GM10248 (cell line): ENCODE measurements at regions not wholly inside any gene's neighbourhood (a gene's known extent, or its start where the extent isn't known, plus 50 kb on each side); places are given as distances from the start of the nearest gene placed in this dataset.

ENCODE experiments used
- CTCF ChIA-PET: fragments of 300-600 bp; sonication (Branson Sonifier 250); formaldehyde crosslinking; extraction: SDS; loops from one replicate; lab custom pipeline; 2021; ENCODE audit warnings: antibody characterized with exemption; lab: Yijun Ruan, JAX
- POLR2A ChIA-PET: fragments of 350-650 bp; sonication (Branson Sonifier 250); formaldehyde crosslinking; extraction: SDS; loops from one replicate; lab custom pipeline; 2020; ENCODE audit warnings: antibody characterized with exemption; lab: Yijun Ruan, JAX
- DNase-seq: peaks from one replicate; pipeline ENCODE4 v3.0.0; 2012; ENCODE audit errors: extremely low spot score
- TF ChIP-seq, protein P1 (sequence below): IDR thresholded peaks from 2 replicates; pipeline ENCODE4 v1.5.1; 2012; ENCODE audit warnings: mild to moderate bottlenecking, low read depth; ENCODE audit errors: extremely low read depth, missing control alignments, control extremely low read depth

DNA sequence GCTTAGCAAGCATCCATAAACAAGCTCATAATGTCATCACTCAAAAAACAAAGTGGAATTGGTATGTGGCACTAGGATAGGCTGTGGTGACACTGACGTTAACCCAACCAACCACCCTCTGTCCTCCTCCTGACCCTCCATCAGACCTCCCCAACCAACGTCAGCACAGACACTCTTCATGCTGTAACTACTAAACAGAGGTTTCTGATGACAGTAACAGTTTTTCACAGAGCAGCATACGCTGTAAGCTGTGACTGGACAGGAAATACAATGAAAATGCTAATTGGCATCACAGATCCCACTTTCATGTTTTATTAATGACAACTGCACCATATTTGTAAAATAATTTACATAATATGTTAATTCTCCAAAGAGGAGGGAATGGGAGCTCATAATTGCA lies 238.0 kb downstream of the IRS2 start:
- TF ChIP-seq, protein P1, sequence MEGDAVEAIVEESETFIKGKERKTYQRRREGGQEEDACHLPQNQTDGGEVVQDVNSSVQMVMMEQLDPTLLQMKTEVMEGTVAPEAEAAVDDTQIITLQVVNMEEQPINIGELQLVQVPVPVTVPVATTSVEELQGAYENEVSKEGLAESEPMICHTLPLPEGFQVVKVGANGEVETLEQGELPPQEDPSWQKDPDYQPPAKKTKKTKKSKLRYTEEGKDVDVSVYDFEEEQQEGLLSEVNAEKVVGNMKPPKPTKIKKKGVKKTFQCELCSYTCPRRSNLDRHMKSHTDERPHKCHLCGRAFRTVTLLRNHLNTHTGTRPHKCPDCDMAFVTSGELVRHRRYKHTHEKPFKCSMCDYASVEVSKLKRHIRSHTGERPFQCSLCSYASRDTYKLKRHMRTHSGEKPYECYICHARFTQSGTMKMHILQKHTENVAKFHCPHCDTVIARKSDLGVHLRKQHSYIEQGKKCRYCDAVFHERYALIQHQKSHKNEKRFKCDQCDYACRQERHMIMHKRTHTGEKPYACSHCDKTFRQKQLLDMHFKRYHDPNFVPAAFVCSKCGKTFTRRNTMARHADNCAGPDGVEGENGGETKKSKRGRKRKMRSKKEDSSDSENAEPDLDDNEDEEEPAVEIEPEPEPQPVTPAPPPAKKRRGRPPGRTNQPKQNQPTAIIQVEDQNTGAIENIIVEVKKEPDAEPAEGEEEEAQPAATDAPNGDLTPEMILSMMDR, result no peak
- CTCF ChIA-PET, result interaction anchor here (1.2 kb wide), 1 partner anchor 12 kb away, joined by 3 read pairs; no protein-coding TSS in a partner anchor
- DNase-seq, result no peak
- POLR2A ChIA-PET, result no interaction called here

- TF ChIP-seq, protein P1, result no peak
- CTCF ChIA-PET, result interaction anchor here (1.2 kb wide), 1 partner anchor 12 kb away, joined by 3 read pairs; no protein-coding TSS in a partner anchor
- POLR2A ChIA-PET, result no interaction called here
- DNase-seq, result no peak
Measured at GRCh38 chr13:109547942-109548341, 238.4 kb downstream of the IRS2 start.

GRCh38 chr13:109545931-109546330 lies 240.5 kb downstream of the IRS2 start:
- POLR2A ChIA-PET, result no interaction called here
- TF ChIP-seq, protein P1, result no peak
- DNase-seq, result no peak
- CTCF ChIA-PET, result no interaction called here

DNA sequence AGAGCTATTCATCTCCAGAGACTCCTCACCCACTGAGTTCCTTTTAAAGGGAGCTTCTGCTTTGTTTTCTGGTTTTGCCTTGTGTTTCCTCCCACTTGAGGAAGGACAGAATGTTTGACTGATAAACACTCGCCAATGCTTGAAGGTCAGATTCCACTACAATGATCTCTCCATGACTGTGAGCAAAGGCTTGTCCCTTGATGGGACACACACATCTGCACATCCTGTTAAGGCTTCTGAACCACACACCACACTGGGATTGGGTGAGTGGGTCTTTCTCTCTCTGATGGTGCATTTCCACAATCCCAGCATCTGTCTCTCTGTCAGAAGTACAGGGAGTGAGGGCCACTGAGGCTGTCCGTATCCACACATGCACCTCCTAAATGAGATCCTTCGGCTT lies 245.3 kb downstream of the IRS2 start:
- TF ChIP-seq, protein P1, result no peak
- ChIA-PET CTCF (no interaction called here), POLR2A (no interaction called here)
- DNase-seq, result no peak

DNA sequence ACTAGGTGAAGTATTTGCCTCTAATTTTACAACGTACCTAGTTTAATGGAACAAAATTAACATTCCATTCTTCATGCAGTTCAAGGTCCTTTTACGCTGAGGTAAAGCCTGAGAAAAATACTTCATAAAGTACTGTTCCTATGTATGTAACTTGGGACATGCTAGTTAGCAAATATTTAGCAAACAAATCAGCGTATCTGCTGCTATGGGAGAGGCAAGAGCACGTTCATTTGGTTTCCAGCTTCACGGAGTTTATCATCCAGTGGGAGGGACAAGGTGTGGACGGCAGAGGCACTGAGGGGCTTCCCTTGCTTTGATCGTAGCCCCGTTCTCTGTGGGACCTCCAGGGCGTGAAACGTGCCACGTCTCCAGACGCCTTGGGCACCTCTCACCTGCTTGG lies 248.8 kb downstream of the IRS2 start:
- CTCF ChIA-PET, result no interaction called here
- TF ChIP-seq, protein P1, result no peak
- DNase-seq, result no peak
- POLR2A ChIA-PET, result no interaction called here

GRCh38 chr13:109533350-109533749 lies 253.0 kb downstream of the IRS2 start:
- DNase-seq, result no peak
- CTCF ChIA-PET, result no interaction called here
- TF ChIP-seq, protein P1, result no peak
- POLR2A ChIA-PET, result no interaction called here

DNA sequence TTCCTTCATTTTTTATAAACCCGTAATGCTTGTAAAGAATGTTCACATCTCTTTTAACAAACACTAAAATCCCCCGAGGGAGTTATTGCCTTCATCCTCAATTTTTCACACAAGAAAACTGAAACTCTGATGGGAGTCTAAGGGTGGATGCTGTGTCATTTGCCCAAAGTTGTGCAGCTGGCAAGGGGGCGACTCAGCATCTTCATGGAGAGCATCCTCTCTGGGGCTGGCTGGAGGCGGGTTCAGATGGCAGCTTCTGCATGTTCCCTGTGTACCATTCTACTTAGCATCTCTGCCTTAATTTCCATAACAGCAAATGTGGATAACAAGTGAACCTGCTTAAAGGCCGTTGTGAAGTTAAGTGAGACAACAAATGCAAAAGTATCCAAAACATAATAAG lies 256.4 kb downstream of the IRS2 start:
- no peak for DNase-seq

More for the DNA sequence above, 256.4 kb downstream of the IRS2 start:
- POLR2A ChIA-PET, result no interaction called here
- CTCF ChIA-PET, result interaction anchor here (1.2 kb wide), 1 partner anchor 13 kb away, joined by 3 read pairs; no protein-coding TSS in a partner anchor
- TF ChIP-seq, protein P1, result no peak
